ENCODE measurements at regions not wholly inside any gene's neighbourhood (a gene's known extent, or its start where the extent isn't known, plus 50 kb on each side); places are given as distances from the start of the nearest gene placed in this dataset.

- Histone ChIP-seq H2AFZ (ENCODE audit: low read length) (no peak overlapping the region), H3K4me3 (replicated peaks in 1 of 3; ENCODE audit: insufficient read depth in 1 of 3, low read depth in 2 of 3, low read length in 3 of 3) (no peak overlapping the region), H3K79me2 (ENCODE audit: insufficient read depth, low read length) (no peaks in the 10 kb centered on the region), H3K36me3 (replicated peaks in 1 of 2; ENCODE audit: control insufficient read depth in 1 of 2, insufficient read depth in 2 of 2, low read length in 2 of 2) (no peaks in the 10 kb centered on the region), H3K9me3 (ENCODE audit: low read length) (no peaks in the 10 kb centered on the region), H3K27me3 (ENCODE audit: control insufficient read depth in 1 of 2, insufficient read depth in 2 of 2, low read length in 2 of 2) (peaks cover 57 to 90% of the 10 kb centered on the region in 2 experiments), H3K9ac (ENCODE audit: insufficient read depth, low read depth, low read length) (no peak overlapping the region), H4K20me1 (ENCODE audit: insufficient read depth, low read length) (peaks cover 4% of the 10 kb centered on the region; the same call in 1 of the 2 replicates), H3K4me1 (ENCODE audit: insufficient read depth, low read length) (no peaks in the 10 kb centered on the region), H3K4me2 (ENCODE audit: low read depth, low read length) (no peak overlapping the region), H3K27ac (ENCODE audit: extremely low read length, insufficient read depth, low read length) (no peak overlapping the region)
- DNase-seq (ENCODE audit: low spot score): no peak
- in situ Hi-C loops (cut with HindIII; ENCODE audit: extremely low pct_ligation_motif_present, low pct_unique_long_range_greater_than_20kb) (no loop called here), intact Hi-C loops (cut with micrococcal nuclease; ENCODE audit: unreplicated experiment) (no loop called here)
- ChIA-PET POLR2A (no interaction called here), CTCF (ENCODE audit: low intra/inter-chr PET ratio, low total read pairs) (no interaction called here)
- no peak for ATAC-seq
- WGBS (ENCODE audit: low lambda C conversion rate): 8% methylated on average over 24 of the region's 31 CpGs
- no peak for FAIRE-seq
- TF ChIP-seq SRSF4 (IDR thresholded peaks at IDR 0.05; ENCODE audit: low read depth, low read length, poor library complexity, severe bottlenecking) (no peak), ZBTB20 (CRISPR knock-in tag; IDR thresholded peaks at IDR 0.05; ENCODE audit: borderline replicate concordance, low read depth) (no peak), HNRNPLL (IDR thresholded peaks at IDR 0.05; ENCODE audit: low read depth, low read length, poor library complexity, severe bottlenecking) (no peak), KAT7 (CRISPR knock-in tag; IDR thresholded peaks at IDR 0.05; ENCODE audit: borderline replicate concordance) (no peak), ZBED4 (CRISPR knock-in tag; IDR thresholded peaks at IDR 0.05; ENCODE audit: borderline replicate concordance) (no peak), ZNF816 (CRISPR knock-in tag; IDR thresholded peaks at IDR 0.05; ENCODE audit: borderline replicate concordance) (no peak), CHD2 (IDR thresholded peaks at IDR 0.05; ENCODE audit: low read depth, low read length) (no peak)
- TF ChIP-seq, protein P1, sequence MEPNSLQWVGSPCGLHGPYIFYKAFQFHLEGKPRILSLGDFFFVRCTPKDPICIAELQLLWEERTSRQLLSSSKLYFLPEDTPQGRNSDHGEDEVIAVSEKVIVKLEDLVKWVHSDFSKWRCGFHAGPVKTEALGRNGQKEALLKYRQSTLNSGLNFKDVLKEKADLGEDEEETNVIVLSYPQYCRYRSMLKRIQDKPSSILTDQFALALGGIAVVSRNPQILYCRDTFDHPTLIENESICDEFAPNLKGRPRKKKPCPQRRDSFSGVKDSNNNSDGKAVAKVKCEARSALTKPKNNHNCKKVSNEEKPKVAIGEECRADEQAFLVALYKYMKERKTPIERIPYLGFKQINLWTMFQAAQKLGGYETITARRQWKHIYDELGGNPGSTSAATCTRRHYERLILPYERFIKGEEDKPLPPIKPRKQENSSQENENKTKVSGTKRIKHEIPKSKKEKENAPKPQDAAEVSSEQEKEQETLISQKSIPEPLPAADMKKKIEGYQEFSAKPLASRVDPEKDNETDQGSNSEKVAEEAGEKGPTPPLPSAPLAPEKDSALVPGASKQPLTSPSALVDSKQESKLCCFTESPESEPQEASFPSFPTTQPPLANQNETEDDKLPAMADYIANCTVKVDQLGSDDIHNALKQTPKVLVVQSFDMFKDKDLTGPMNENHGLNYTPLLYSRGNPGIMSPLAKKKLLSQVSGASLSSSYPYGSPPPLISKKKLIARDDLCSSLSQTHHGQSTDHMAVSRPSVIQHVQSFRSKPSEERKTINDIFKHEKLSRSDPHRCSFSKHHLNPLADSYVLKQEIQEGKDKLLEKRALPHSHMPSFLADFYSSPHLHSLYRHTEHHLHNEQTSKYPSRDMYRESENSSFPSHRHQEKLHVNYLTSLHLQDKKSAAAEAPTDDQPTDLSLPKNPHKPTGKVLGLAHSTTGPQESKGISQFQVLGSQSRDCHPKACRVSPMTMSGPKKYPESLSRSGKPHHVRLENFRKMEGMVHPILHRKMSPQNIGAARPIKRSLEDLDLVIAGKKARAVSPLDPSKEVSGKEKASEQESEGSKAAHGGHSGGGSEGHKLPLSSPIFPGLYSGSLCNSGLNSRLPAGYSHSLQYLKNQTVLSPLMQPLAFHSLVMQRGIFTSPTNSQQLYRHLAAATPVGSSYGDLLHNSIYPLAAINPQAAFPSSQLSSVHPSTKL (CRISPR knock-in tag; IDR thresholded peaks at IDR 0.05): no peak
- no TSS peak for BruUV-seq (replicated peaks)
Observed at GRCh38 chr17:79154951-79155585, 80.4 kb downstream of the ENGASE start.

Measured in HepG2 (cell line).